Psoas muscle (tissue), 7 donors: ENCODE measurements at regions not wholly inside any gene's neighbourhood (a gene's known extent, or its start where the extent isn't known, plus 50 kb on each side); places are given as distances from the start of the nearest gene placed in this dataset.
"Not testable (repeated sequence)": the region's sequence is repeated elsewhere in the genome, so short reads cannot be mapped to it uniquely, and the experiment has no call there.

Source experiments
- ATAC-seq, 4 donors: fragments of 200-7000 bp; cut with Tn5 transposase; one replicate each; pipeline ENCODE4 v1.9.1; 2020; ENCODE audit warnings: moderate library complexity in 3 of 4, mild to moderate bottlenecking in 2 of 4
- DNase-seq, 2 donors: peaks; one replicate each; pipeline ENCODE4 v3.0.0-alpha.2; 2020
- H3K27ac ChIP-seq: fragments of 200-600 bp; one replicate; pipeline ENCODE4 v1.8.0; 2022
- H3K27me3 ChIP-seq, 3 donors: fragments of 200-600 bp in 1 of 3; one replicate each; pipeline versions ENCODE4 v1.6.1 to v1.8.0; 2013 to 2022; ENCODE audit warnings: low read length in 2 of 3, mild to moderate bottlenecking in 2 of 3, moderate library complexity in 1 of 3; ENCODE audit not compliant: insufficient read depth in 3 of 3
- H3K36me3 ChIP-seq, 2 donors: fragments of 200-600 bp in 1 of 2; one replicate each; pipeline versions ENCODE4 v1.6.1 to v1.8.0; 2013 to 2022; ENCODE audit warnings: low read depth in 1 of 2, mild to moderate bottlenecking in 1 of 2, moderate library complexity in 1 of 2; ENCODE audit not compliant: insufficient read depth in 1 of 2
- H3K4me1 ChIP-seq: fragments of 200-600 bp; one replicate; pipeline ENCODE4 v1.8.0; 2022
- H3K4me3 ChIP-seq: fragments of 200-600 bp; one replicate; pipeline ENCODE4 v1.8.0; 2022; ENCODE audit warnings: mild to moderate bottlenecking
- H3K9me3 ChIP-seq: fragments of 200-600 bp; one replicate; pipeline ENCODE4 v1.8.0; 2022
- WGBS, 3 donors: extraction: QIAGEN DNeasy Blood & Tissue Kit; methylation state at CpG; one replicate each; pipeline versions ENCODE4 v1.1.6 to v1.1.7; 2013; 5-methylcytosine and 5-hydroxymethylcytosine counted together
- intact Hi-C, 2 donors: fragments of 100-400 bp; cut with DNase I; formaldehyde crosslinking; loops; one replicate each; pipeline versions ENCODE4 v1.11.0 to v1.14.2; 2022
- donor health status: healthy with polysubstance abuse.
- donor health status: DM: no; HTN: no; CAD: no; lungs with moderate emphysema.
- donor health status: Bipolar disorder and iron deficiency.
- donor health status: healthy.
- donor health status: DM: yes; HTN: yes; CAD: no.
- donor health status: DM: no; HTN: no; CAD: no.
- donor health status: DM: yes; HTN: yes; CAD: no.

- H3K27me3 ChIP-seq, H3K27ac ChIP-seq, intact Hi-C loops, H3K4me3 ChIP-seq, H3K9me3 ChIP-seq, DNase-seq, ATAC-seq, H3K36me3 ChIP-seq, H3K4me1 ChIP-seq: not testable (repeated sequence)
- WGBS, 3 donors = 65 to 92% (median 69%) methylated on average over 3 to 5 of the region's 5 CpGs
Observed at GRCh38 chr2:242119682-242120081, 250.2 kb downstream of the RTP5 start.

DNA sequence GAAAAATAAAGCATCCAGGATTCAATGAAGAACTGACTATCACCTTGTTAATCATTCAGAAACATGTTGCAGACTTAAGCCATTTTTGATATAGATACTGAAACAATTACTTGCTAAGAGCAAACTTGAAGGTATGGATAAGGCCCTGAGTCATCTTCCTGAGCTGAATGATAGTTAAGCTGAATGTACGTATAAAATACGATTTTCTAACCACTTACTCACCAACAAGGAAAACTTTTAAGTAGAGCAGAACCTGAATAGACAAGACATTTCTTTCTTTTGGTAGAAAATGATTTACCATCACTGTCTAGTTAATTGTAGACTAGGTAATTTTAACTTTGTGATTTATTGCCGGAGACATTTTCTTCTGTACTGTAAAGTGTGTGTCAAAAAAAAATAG is 261.2 kb downstream of the RTP5 start:
- H3K27me3 ChIP-seq, ATAC-seq, H3K4me3 ChIP-seq, intact Hi-C loops, H3K27ac ChIP-seq, DNase-seq, H3K4me1 ChIP-seq, H3K36me3 ChIP-seq, H3K9me3 ChIP-seq: not testable (repeated sequence)
- WGBS, 3 donors = 80 to 95% (median 89%) methylated on average over 2 to 3 of the region's 3 CpGs

- H3K27ac ChIP-seq, ATAC-seq, H3K36me3 ChIP-seq, DNase-seq, intact Hi-C loops, H3K4me3 ChIP-seq, H3K4me1 ChIP-seq, H3K27me3 ChIP-seq, H3K9me3 ChIP-seq: not testable (repeated sequence)
- 11 to 67% (median 20%) methylated on average over 1 to 2 of the region's 2 CpGs for WGBS, 3 donors
Observed at GRCh38 chr2:242159921-242160320, 290.4 kb downstream of the RTP5 start.

- ATAC-seq, H3K4me3 ChIP-seq, intact Hi-C loops: not testable (repeated sequence)
Observed at GRCh38 chr2:242165115-242165514, 295.6 kb downstream of the RTP5 start.

DNA sequence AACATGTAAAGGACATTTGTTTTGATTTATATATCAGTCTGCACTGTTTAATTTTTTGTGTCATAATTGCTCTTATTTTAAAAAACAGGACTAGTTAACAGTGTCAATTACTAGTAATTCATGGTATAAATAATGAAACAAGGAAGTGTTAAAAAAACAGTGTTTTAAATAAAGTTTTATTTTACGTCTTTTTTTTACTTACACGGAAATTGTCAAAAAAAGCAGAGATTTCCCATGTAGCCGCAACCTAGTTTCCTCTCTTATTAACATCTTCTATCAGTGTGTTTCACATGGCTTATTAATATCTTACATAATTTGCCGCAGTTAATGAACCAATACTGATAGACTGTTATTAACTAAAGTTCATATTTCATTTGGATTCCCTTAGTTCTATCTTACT is 301.8 kb downstream of the RTP5 start:
- not testable (repeated sequence) for H3K9me3 ChIP-seq

More at GRCh38 chr2:242165115-242165514, 295.6 kb downstream of the RTP5 start:
- DNase-seq, H3K27me3 ChIP-seq, H3K9me3 ChIP-seq, H3K27ac ChIP-seq, H3K36me3 ChIP-seq, H3K4me1 ChIP-seq: not testable (repeated sequence)

More for the DNA sequence above, 301.8 kb downstream of the RTP5 start:
- intact Hi-C loops, ATAC-seq, DNase-seq, H3K4me3 ChIP-seq, H3K27ac ChIP-seq, H3K36me3 ChIP-seq, H3K4me1 ChIP-seq, H3K27me3 ChIP-seq: not testable (repeated sequence)
- 91 to 96% (median 95%) methylated on average over 4 of the region's 4 CpGs for WGBS, 3 donors
